Neuronal stem cell (in vitro differentiated cells): ENCODE measurements at regions not wholly inside any gene's neighbourhood (a gene's known extent, or its start where the extent isn't known, plus 50 kb on each side); places are given as distances from the start of the nearest gene placed in this dataset.

ENCODE experiments used
- DNase-seq: peaks from one replicate; pipeline ENCODE4 v3.0.0-alpha.2; 2013; ENCODE audit warnings: low spot score
- H2AFZ ChIP-seq: one replicate; pipeline ENCODE4 v1.6.1; 2013; ENCODE audit warnings: mild to moderate bottlenecking, low read length, inconsistent platforms
- H2AK5ac ChIP-seq: 2 replicates; pipeline ENCODE4 v1.6.1; 2013; ENCODE audit warnings: low read depth, mild to moderate bottlenecking, inconsistent platforms, low read length, moderate library complexity, mixed read lengths
- H2BK120ac ChIP-seq: 2 replicates; pipeline ENCODE4 v1.6.1; 2013; ENCODE audit warnings: low read depth, mild to moderate bottlenecking, inconsistent platforms, low read length, moderate library complexity, mixed read lengths
- H2BK12ac ChIP-seq: one replicate; pipeline ENCODE4 v1.6.1; 2013; ENCODE audit warnings: low read length, inconsistent platforms
- H2BK15ac ChIP-seq: 2 replicates; pipeline ENCODE4 v1.6.1; 2013; ENCODE audit warnings: mild to moderate bottlenecking, low read length, inconsistent platforms, mixed read lengths
- H2BK5ac ChIP-seq: one replicate; pipeline ENCODE4 v1.6.1; 2013; ENCODE audit warnings: inconsistent platforms, mild to moderate bottlenecking, low read length, moderate library complexity
- H3K14ac ChIP-seq: one replicate; pipeline ENCODE4 v1.6.1; 2013; ENCODE audit warnings: low read length, inconsistent platforms
- H3K18ac ChIP-seq: 2 replicates; pipeline ENCODE4 v1.6.1; 2013; ENCODE audit warnings: low read length, inconsistent platforms
- H3K23ac ChIP-seq: 2 replicates; pipeline ENCODE4 v1.6.1; 2013; ENCODE audit warnings: low read depth, mild to moderate bottlenecking, mixed read lengths, low read length, inconsistent platforms; ENCODE audit not compliant: poor library complexity
- H3K27ac ChIP-seq: replicated peaks from 3 replicates; pipeline ENCODE4 v1.5.1; 2013; ENCODE audit warnings: low read length, inconsistent platforms
- H3K27me3 ChIP-seq, 3 experiments: 2 replicates each; pipeline ENCODE4 v1.6.1; 2013; ENCODE audit warnings: low read length in 3 of 3, mild to moderate bottlenecking in 2 of 3, inconsistent platforms in 1 of 3, low read depth in 1 of 3, mixed read lengths in 1 of 3, moderate library complexity in 1 of 3; ENCODE audit not compliant: control insufficient read depth in 3 of 3, insufficient read depth in 3 of 3
- H3K36me3 ChIP-seq, 2 donors: replicated peaks in 1 of 2; 2 replicates each; pipeline ENCODE4 v1.6.1; 2013; ENCODE audit warnings: low read length in 2 of 2; ENCODE audit not compliant: control insufficient read depth in 2 of 2, insufficient read depth in 2 of 2
- H3K4ac ChIP-seq: 2 replicates; pipeline ENCODE4 v1.6.1; 2013; ENCODE audit warnings: inconsistent platforms, mild to moderate bottlenecking, low read length, moderate library complexity
- H3K4me1 ChIP-seq, 2 donors: 1 replicate in 1 of 2; 2 replicates in 1 of 2; pipeline ENCODE4 v1.6.1; 2013; ENCODE audit warnings: low read length in 2 of 2, low read depth in 1 of 2; ENCODE audit not compliant: control insufficient read depth in 2 of 2, insufficient read depth in 1 of 2
- H3K4me2 ChIP-seq: one replicate; pipeline ENCODE4 v1.6.1; 2013; ENCODE audit warnings: mild to moderate bottlenecking, low read length, inconsistent platforms; ENCODE audit not compliant: insufficient read depth, poor library complexity, severe bottlenecking
- H3K4me3 ChIP-seq, 2 donors: 2 replicates each; pipeline ENCODE4 v1.5.1; 2013; ENCODE audit warnings: low read length in 2 of 2, mild to moderate bottlenecking in 2 of 2, inconsistent platforms in 1 of 2, moderate library complexity in 1 of 2
- H3K79me1 ChIP-seq: one replicate; pipeline ENCODE4 v1.6.1; 2013; ENCODE audit warnings: low read depth, mild to moderate bottlenecking, inconsistent platforms, low read length, moderate library complexity
- H3K9ac ChIP-seq: one replicate; pipeline ENCODE4 v1.6.1; 2013; ENCODE audit warnings: mild to moderate bottlenecking, low read depth, low read length, inconsistent platforms; ENCODE audit not compliant: poor library complexity
- H3K9me3 ChIP-seq, 2 donors: replicated peaks in 1 of 2; 2 replicates each; pipeline versions ENCODE3 to v1.6.1; 2013; ENCODE audit warnings: low read length in 2 of 2, mild to moderate bottlenecking in 2 of 2, inconsistent platforms in 1 of 2, low read depth in 1 of 2, mixed read lengths in 1 of 2, moderate library complexity in 1 of 2; ENCODE audit not compliant: control insufficient read depth in 2 of 2, insufficient read depth in 1 of 2
- H4K8ac ChIP-seq: one replicate; pipeline ENCODE4 v1.6.1; 2013; ENCODE audit warnings: low read depth, mild to moderate bottlenecking, inconsistent platforms, low read length, moderate library complexity
- H4K91ac ChIP-seq: one replicate; pipeline ENCODE4 v1.6.1; 2013; ENCODE audit warnings: low read length, low read depth, mild to moderate bottlenecking, inconsistent platforms; ENCODE audit not compliant: poor library complexity
- WGBS, 2 donors: extraction: QIAGEN DNeasy Blood & Tissue Kit; methylation state at CpG; one replicate each; pipeline ENCODE4 v1.1.7; 2013; ENCODE audit warnings: missing lambda C conversion rate in 2 of 2, mixed read lengths in 1 of 2; ENCODE audit not compliant: insufficient read length in 2 of 2, insufficient replicate concordance in 1 of 2; ENCODE audit errors: extremely low coverage in 2 of 2; 5-methylcytosine and 5-hydroxymethylcytosine counted together

- H3K27ac ChIP-seq: no peak overlapping the region
- no peaks in the 10 kb centered on the region for H3K27me3 ChIP-seq
- no peak overlapping the region for H2BK5ac ChIP-seq
- H2BK120ac ChIP-seq: no peak overlapping the region
- no peak overlapping the region for H2AFZ ChIP-seq
- H3K79me1 ChIP-seq: no peaks in the 10 kb centered on the region
- H3K36me3 ChIP-seq: peaks cover 0 to 3% of the 10 kb centered on the region in 2 donors
- H3K14ac ChIP-seq: no peak overlapping the region
- peaks cover 13 to 14% of the 10 kb centered on the region in 2 donors for H3K4me1 ChIP-seq
- H3K18ac ChIP-seq: no peak overlapping the region
- no peak overlapping the region for H3K4me2 ChIP-seq
- H2AK5ac ChIP-seq: no peak overlapping the region
- H4K91ac ChIP-seq: no peak overlapping the region
- no CpG with 5 or more reads among the region's 2 CpGs for WGBS, 2 donors
- no peak overlapping the region for H3K4me3 ChIP-seq
- H3K9me3 ChIP-seq: no peaks in the 10 kb centered on the region
- no peak overlapping the region for H2BK12ac ChIP-seq
- no peak overlapping the region for H3K9ac ChIP-seq
- no peak overlapping the region for H3K23ac ChIP-seq
- H2BK15ac ChIP-seq: no peak overlapping the region
- no peak for DNase-seq
- H4K8ac ChIP-seq: no peak overlapping the region
- H3K4ac ChIP-seq: no peak overlapping the region
Measured at GRCh38 chr12:107366322-107366721, 273.0 kb upstream of the CRY1 start.

GRCh38 chr12:107368586-107368985 is 275.2 kb upstream of the CRY1 start:
- Histone ChIP-seq H3K14ac (no peak overlapping the region), H4K91ac (no peak overlapping the region), H3K9me3 (no peaks in the 10 kb centered on the region), H3K27ac (no peak overlapping the region), H2BK5ac (no peak overlapping the region), H3K4ac (no peak overlapping the region), H3K18ac (no peak overlapping the region), H2AK5ac (no peak overlapping the region), H3K27me3 (no peaks in the 10 kb centered on the region), H4K8ac (no peak overlapping the region), H2BK12ac (no peak overlapping the region), H3K4me1 (peaks cover 6 to 12% of the 10 kb centered on the region in 2 donors), H2BK15ac (no peak overlapping the region), H3K23ac (no peak overlapping the region), H3K4me2 (no peak overlapping the region), H3K36me3 (no peaks in the 10 kb centered on the region), H3K9ac (no peak overlapping the region), H3K4me3 (no peak overlapping the region), H2AFZ (no peak overlapping the region), H3K79me1 (no peaks in the 10 kb centered on the region), H2BK120ac (no peak overlapping the region)
- no peak for DNase-seq
- no CpG with 5 or more reads among the region's 5 CpGs for WGBS, 2 donors

- WGBS, 2 donors: no CpG with 5 or more reads among the region's 2 CpGs
- Histone ChIP-seq H2BK120ac (no peak overlapping the region), H3K23ac (no peak overlapping the region), H4K8ac (no peak overlapping the region), H2BK5ac (no peak overlapping the region), H3K79me1 (no peaks in the 10 kb centered on the region), H3K27ac (no peak overlapping the region), H3K4me2 (no peak overlapping the region), H3K14ac (no peak overlapping the region), H2BK12ac (no peak overlapping the region), H3K4me3 (no peak overlapping the region), H3K9me3 (no peaks in the 10 kb centered on the region), H2AFZ (no peak overlapping the region), H3K27me3 (no peaks in the 10 kb centered on the region), H3K4ac (no peak overlapping the region), H3K4me1 (peaks cover 2 to 12% of the 10 kb centered on the region in 2 donors), H4K91ac (no peak overlapping the region), H3K9ac (no peak overlapping the region), H2BK15ac (no peak overlapping the region), H2AK5ac (no peak overlapping the region), H3K18ac (no peak overlapping the region), H3K36me3 (no peaks in the 10 kb centered on the region)
- DNase-seq: no peak
Measured at GRCh38 chr12:107369006-107369405, 275.7 kb upstream of the CRY1 start.

GRCh38 chr12:107369679-107370078 is 276.3 kb upstream of the CRY1 start:
- Histone ChIP-seq H2AFZ (no peak overlapping the region), H2BK15ac (no peak overlapping the region), H3K79me1 (no peaks in the 10 kb centered on the region), H3K27ac (no peak overlapping the region), H2BK12ac (no peak overlapping the region), H3K27me3 (no peaks in the 10 kb centered on the region), H4K8ac (no peak overlapping the region), H3K9me3 (no peaks in the 10 kb centered on the region), H3K4ac (no peak overlapping the region), H2BK5ac (no peak overlapping the region), H3K4me2 (no peak overlapping the region), H4K91ac (no peak overlapping the region), H3K23ac (no peak overlapping the region), H3K4me3 (no peak overlapping the region), H2AK5ac (no peak overlapping the region), H3K36me3 (no peaks in the 10 kb centered on the region), H3K14ac (no peak overlapping the region), H3K9ac (no peak overlapping the region), H2BK120ac (no peak overlapping the region), H3K18ac (no peak overlapping the region), H3K4me1 (peaks cover 2 to 18% of the 10 kb centered on the region in 2 donors)
- no CpG with 5 or more reads among the region's 4 CpGs for WGBS, 2 donors
- DNase-seq: no peak
